CD14-positive monocyte (primary cell): ENCODE measurements at regions not wholly inside any gene's neighbourhood (a gene's known extent, or its start where the extent isn't known, plus 50 kb on each side); places are given as distances from the start of the nearest gene placed in this dataset.

Experiments used
- DNase-seq, 3 donors: peaks; one replicate each; pipeline ENCODE4 v3.0.0-alpha.2; 2011 to 2022
- H2AFZ ChIP-seq: 2 replicates; pipeline ENCODE4 v1.6.0; 2012; ENCODE audit warnings: mild to moderate bottlenecking, low read depth, low read length, inconsistent platforms; ENCODE audit not compliant: insufficient read depth, poor library complexity, severe bottlenecking
- H3K27ac ChIP-seq, 2 donors: 1 replicate in 1 of 2; 2 replicates in 1 of 2; pipeline ENCODE4 v1.5.1; 2012 to 2013; ENCODE audit warnings: low read length in 2 of 2, control low read depth in 1 of 2, inconsistent platforms in 1 of 2, low read depth in 1 of 2, mild to moderate bottlenecking in 1 of 2
- H3K27me3 ChIP-seq, 2 donors: one replicate each; pipeline versions ENCODE4 v1.6.0 to v1.6.1; 2011 to 2013; ENCODE audit warnings: low read length in 2 of 2; ENCODE audit not compliant: control insufficient read depth in 2 of 2, insufficient read depth in 2 of 2
- H3K36me3 ChIP-seq, 2 donors: replicated peaks in 1 of 2; 1 replicate in 1 of 2; 2 replicates in 1 of 2; pipeline versions ENCODE4 v1.5.1 to v1.6.1; 2012 to 2013; ENCODE audit warnings: low read length in 2 of 2, control low read depth in 1 of 2, inconsistent platforms in 1 of 2, mild to moderate bottlenecking in 1 of 2; ENCODE audit not compliant: insufficient read depth in 2 of 2, control insufficient read depth in 1 of 2
- H3K4me1 ChIP-seq, 2 donors: 1 replicate in 1 of 2; 2 replicates in 1 of 2; pipeline versions ENCODE4 v1.5.1 to v1.6.1; 2012 to 2013; ENCODE audit warnings: low read length in 2 of 2, control low read depth in 1 of 2, inconsistent platforms in 1 of 2, mild to moderate bottlenecking in 1 of 2, moderate library complexity in 1 of 2; ENCODE audit not compliant: insufficient read depth in 2 of 2, control insufficient read depth in 1 of 2
- H3K4me2 ChIP-seq: replicated peaks from 2 replicates; pipeline ENCODE3; 2012; ENCODE audit warnings: low read length, moderate library complexity, mild to moderate bottlenecking; ENCODE audit not compliant: poor library complexity, severe bottlenecking; ENCODE audit errors: extremely low read depth
- H3K4me3 ChIP-seq, 3 experiments: fragments of 200-600 bp in 1 of 3; sonication (generic) in 1 of 3; replicated peaks in 1 of 3; 1 replicate in 2 of 3; 2 replicates in 1 of 3; pipeline ENCODE4 v1.5.1; 2011 to 2013; ENCODE audit warnings: low read length in 3 of 3, mild to moderate bottlenecking in 3 of 3, control low read depth in 2 of 3, low read depth in 2 of 3, inconsistent platforms in 1 of 3, moderate library complexity in 1 of 3
- H3K79me2 ChIP-seq: 2 replicates; pipeline ENCODE4 v1.6.0; 2012; ENCODE audit warnings: mild to moderate bottlenecking, control low read depth, inconsistent platforms, low read length, moderate library complexity; ENCODE audit not compliant: insufficient read depth
- H3K9ac ChIP-seq: 2 replicates; pipeline ENCODE4 v1.6.0; 2017; ENCODE audit warnings: low read length, mild to moderate bottlenecking; ENCODE audit not compliant: insufficient read depth, poor library complexity, severe bottlenecking
- H3K9me3 ChIP-seq, 2 donors: replicated peaks in 1 of 2; 1 replicate in 1 of 2; 2 replicates in 1 of 2; pipeline versions ENCODE4 v1.5.1 to v1.6.1; 2012 to 2013; ENCODE audit warnings: low read length in 2 of 2, control low read depth in 1 of 2; ENCODE audit not compliant: control insufficient read depth in 1 of 2, insufficient read depth in 1 of 2
- H4K20me1 ChIP-seq: 2 replicates; pipeline ENCODE4 v1.6.0; 2012; ENCODE audit warnings: mild to moderate bottlenecking, low read length, control low read depth, moderate library complexity; ENCODE audit not compliant: insufficient read depth
- H3K27ac Mint-ChIP-seq, 7 donors: one replicate each; pipeline ENCODE4 v1.8.0; 2020; ENCODE audit warnings: mild to moderate bottlenecking in 7 of 7, mixed read lengths in 7 of 7, moderate library complexity in 6 of 7, inconsistent platforms in 2 of 7
- H3K27me3 Mint-ChIP-seq, 3 donors: one replicate each; pipeline ENCODE4 v1.8.0; 2021 to 2022; ENCODE audit warnings: low read depth in 3 of 3, mild to moderate bottlenecking in 3 of 3, mixed read lengths in 3 of 3, moderate library complexity in 3 of 3, inconsistent platforms in 1 of 3
- H3K36me3 Mint-ChIP-seq, 2 donors: one replicate each; pipeline ENCODE4 v1.8.0; 2020; ENCODE audit warnings: mixed read lengths in 2 of 2, inconsistent platforms in 1 of 2, mild to moderate bottlenecking in 1 of 2
- H3K4me1 Mint-ChIP-seq: one replicate; pipeline ENCODE4 v1.8.0; 2020; ENCODE audit warnings: mild to moderate bottlenecking, mixed read lengths
- H3K4me3 Mint-ChIP-seq, 2 donors: one replicate each; pipeline ENCODE4 v1.8.0; 2020; ENCODE audit warnings: mild to moderate bottlenecking in 2 of 2, mixed read lengths in 2 of 2, moderate library complexity in 1 of 2
- H3K9me3 Mint-ChIP-seq, 7 donors: one replicate each; pipeline ENCODE4 v1.8.0; 2020 to 2022; ENCODE audit warnings: mixed read lengths in 7 of 7, mild to moderate bottlenecking in 6 of 7, moderate library complexity in 6 of 7, inconsistent platforms in 2 of 7
- CTCF ChIP-seq: fragments of 200-600 bp; IDR thresholded peaks from one replicate; pipeline ENCODE4 v1.8.0; 2022; ENCODE audit warnings: antibody characterized with exemption, mild to moderate bottlenecking
- WGBS: methylation state at CpG from one replicate; pipeline ENCODE4 v1.1.5; 2013; ENCODE audit warnings: missing lambda C conversion rate; ENCODE audit not compliant: insufficient coverage; 5-methylcytosine and 5-hydroxymethylcytosine counted together
- intact Hi-C, 2 donors: fragments of 100-400 bp; cut with micrococcal nuclease; formaldehyde crosslinking; loops; one replicate each; pipeline versions ENCODE4 v1.15.0 to v1.15.1; 2023

- Histone ChIP-seq H3K79me2 (no peaks in the 10 kb centered on the region), H3K9ac (no peak overlapping the region), H3K4me3 (no peak overlapping the region), H4K20me1 (no peaks in the 10 kb centered on the region), H3K36me3 (no peaks in the 10 kb centered on the region), H3K27me3 (no peaks in the 10 kb centered on the region), H3K9me3 (no peaks in the 10 kb centered on the region), H3K27ac (no peak overlapping the region), H2AFZ (no peak overlapping the region), H3K4me2 (no peak overlapping the region), H3K4me1 (no peaks in the 10 kb centered on the region)
- TF ChIP-seq CTCF: no peak
- no CpG with 5 or more reads among the region's 1 CpG for WGBS
- Mint-ChIP-seq H3K9me3 (no peaks in the 10 kb centered on the region), H3K27ac (no peak overlapping the region), H3K4me3 (no peak overlapping the region), H3K27me3 (no peaks in the 10 kb centered on the region), H3K36me3 (no peaks in the 10 kb centered on the region), H3K4me1 (no peaks in the 10 kb centered on the region)
- intact Hi-C loops: no loop called here
- DNase-seq: no peak
These were observed 703.5 kb downstream of the FAT4 start for GRCh38 chr4:126018274-126018673.

- TF ChIP-seq CTCF: no peak
- Mint-ChIP-seq H3K4me3 (no peak overlapping the region), H3K4me1 (no peaks in the 10 kb centered on the region), H3K27me3 (no peaks in the 10 kb centered on the region), H3K9me3 (peaks cover 0 to 5% (median under 1%) of the 10 kb centered on the region in 7 donors), H3K36me3 (no peaks in the 10 kb centered on the region), H3K27ac (no peak overlapping the region)
- no peaks in the 10 kb centered on the region for H3K27me3 ChIP-seq
- 80% methylated on average over 1 of the region's 3 CpGs for WGBS
- peaks cover 4% of the 10 kb centered on the region in 2 donors for H3K9me3 ChIP-seq
- H3K4me1 ChIP-seq: no peaks in the 10 kb centered on the region
- H3K79me2 ChIP-seq: no peaks in the 10 kb centered on the region
- no peak overlapping the region for H3K4me3 ChIP-seq
- intact Hi-C loops: no loop called here
- no peaks in the 10 kb centered on the region for H3K36me3 ChIP-seq
- H2AFZ ChIP-seq: no peak overlapping the region
- no peak overlapping the region for H3K9ac ChIP-seq
- no peak overlapping the region for H3K4me2 ChIP-seq
- DNase-seq: no peak
- H4K20me1 ChIP-seq: no peaks in the 10 kb centered on the region
- no peak overlapping the region for H3K27ac ChIP-seq
These were observed 709.1 kb downstream of the FAT4 start for GRCh38 chr4:126023896-126024295.
